ENCODE measurements at regions not wholly inside any gene's neighbourhood (a gene's known extent, or its start where the extent isn't known, plus 50 kb on each side); places are given as distances from the start of the nearest gene placed in this dataset.
"Not testable (repeated sequence)": the region's sequence is repeated elsewhere in the genome, so short reads cannot be mapped to it uniquely, and the experiment has no call there.

DNA sequence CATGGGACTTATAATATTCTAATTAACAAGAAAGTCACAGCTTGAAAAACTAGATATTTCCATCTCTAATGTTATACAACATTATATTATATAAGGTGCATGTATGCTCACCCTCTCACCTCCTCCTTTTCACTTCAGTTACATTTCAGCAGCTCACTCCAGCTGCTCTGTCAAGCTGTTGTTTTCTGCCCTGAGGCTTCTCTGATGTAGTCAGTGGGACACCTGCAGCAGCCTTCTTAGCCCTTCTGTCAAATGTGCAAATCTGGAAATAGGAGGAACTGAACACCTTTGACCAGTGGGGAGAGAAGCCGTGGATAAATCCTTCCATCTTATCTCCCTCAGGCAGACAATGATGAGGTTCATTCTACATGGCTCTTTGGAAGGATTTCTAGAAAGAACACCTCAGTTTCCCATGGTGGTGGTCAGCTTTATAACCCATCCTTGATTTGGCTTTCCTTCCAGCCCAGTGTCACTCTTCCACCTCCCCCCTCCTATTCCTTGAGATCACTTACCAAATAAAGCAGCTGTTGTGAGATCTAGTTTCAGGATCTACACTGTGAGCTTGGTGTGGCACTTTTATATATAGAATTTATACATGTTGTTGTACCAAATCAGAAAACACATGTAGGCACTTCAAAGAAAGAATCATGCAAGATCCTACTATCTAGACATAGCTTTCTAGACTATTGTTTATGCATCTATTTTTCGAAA is 79.6 kb upstream of the STK38L start:
- no peaks in the 10 kb centered on the region for H3K36me3 ChIP-seq (ENCODE audit: low read length)
- H4K20me1 ChIP-seq (ENCODE audit: low read depth, low read length): no peaks in the 10 kb centered on the region
- no peak overlapping the region for H3K9ac ChIP-seq (ENCODE audit: low read length)
- H3K4me2 ChIP-seq (ENCODE audit: low read depth, low read length, poor library complexity, severe bottlenecking): no peak overlapping the region
- no peaks in the 10 kb centered on the region for H3K9me2 ChIP-seq (replicated peaks; ENCODE audit: insufficient read depth, low read length)
- H3K79me2 ChIP-seq (ENCODE audit: insufficient read depth, low read length): no peaks in the 10 kb centered on the region
- no peaks in the 10 kb centered on the region for H3K27me3 ChIP-seq (ENCODE audit: low read length)
- TF ChIP-seq, protein P1, sequence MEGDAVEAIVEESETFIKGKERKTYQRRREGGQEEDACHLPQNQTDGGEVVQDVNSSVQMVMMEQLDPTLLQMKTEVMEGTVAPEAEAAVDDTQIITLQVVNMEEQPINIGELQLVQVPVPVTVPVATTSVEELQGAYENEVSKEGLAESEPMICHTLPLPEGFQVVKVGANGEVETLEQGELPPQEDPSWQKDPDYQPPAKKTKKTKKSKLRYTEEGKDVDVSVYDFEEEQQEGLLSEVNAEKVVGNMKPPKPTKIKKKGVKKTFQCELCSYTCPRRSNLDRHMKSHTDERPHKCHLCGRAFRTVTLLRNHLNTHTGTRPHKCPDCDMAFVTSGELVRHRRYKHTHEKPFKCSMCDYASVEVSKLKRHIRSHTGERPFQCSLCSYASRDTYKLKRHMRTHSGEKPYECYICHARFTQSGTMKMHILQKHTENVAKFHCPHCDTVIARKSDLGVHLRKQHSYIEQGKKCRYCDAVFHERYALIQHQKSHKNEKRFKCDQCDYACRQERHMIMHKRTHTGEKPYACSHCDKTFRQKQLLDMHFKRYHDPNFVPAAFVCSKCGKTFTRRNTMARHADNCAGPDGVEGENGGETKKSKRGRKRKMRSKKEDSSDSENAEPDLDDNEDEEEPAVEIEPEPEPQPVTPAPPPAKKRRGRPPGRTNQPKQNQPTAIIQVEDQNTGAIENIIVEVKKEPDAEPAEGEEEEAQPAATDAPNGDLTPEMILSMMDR (IDR thresholded peaks at IDR 0.05; ENCODE audit: insufficient read depth, low read length, poor library complexity, severe bottlenecking): no peak
- TF ChIP-seq EZH2phosphoT487 (conservative IDR thresholded peaks at IDR 0.05; ENCODE audit: low read length): no peak
- no peak overlapping the region for H3K27ac ChIP-seq (ENCODE audit: low read depth, low read length)
- no peak overlapping the region for H3K4me3 ChIP-seq (ENCODE audit: insufficient read depth, low read length, poor library complexity, severe bottlenecking)
- no peak overlapping the region for H2AFZ ChIP-seq (ENCODE audit: low read depth, low read length, severe bottlenecking)
- no peaks in the 10 kb centered on the region for H3F3A ChIP-seq (ENCODE audit: insufficient read depth)
- H3K9me3 ChIP-seq (ENCODE audit: insufficient read depth, low read length): no peaks in the 10 kb centered on the region

DNA sequence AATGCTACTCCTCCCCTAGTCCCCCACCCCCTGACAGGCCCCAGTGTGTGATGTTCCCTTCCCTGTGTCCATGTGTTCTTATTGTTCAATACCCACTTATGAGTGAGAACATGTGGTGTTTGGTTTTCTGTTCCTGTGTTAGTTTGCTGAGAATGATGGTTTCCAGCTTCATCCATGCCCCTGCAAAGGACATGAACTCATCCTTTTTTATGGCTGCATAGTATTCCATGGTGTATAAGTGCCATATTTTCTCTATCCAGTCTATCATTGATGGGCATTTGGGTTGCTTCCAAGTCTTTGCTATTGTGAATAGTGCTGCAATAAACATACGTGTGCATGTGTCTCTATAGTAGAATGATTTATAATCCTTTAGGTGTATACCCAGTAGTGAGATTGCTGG is 78.1 kb upstream of the STK38L start:
- not testable (repeated sequence) for H3K4me3 ChIP-seq (ENCODE audit: insufficient read depth, low read length, poor library complexity, severe bottlenecking); H3K79me2 ChIP-seq (ENCODE audit: insufficient read depth, low read length); H3K4me2 ChIP-seq (ENCODE audit: low read depth, low read length, poor library complexity, severe bottlenecking); H3K9me2 ChIP-seq (replicated peaks; ENCODE audit: insufficient read depth, low read length); H3K9me3 ChIP-seq (ENCODE audit: insufficient read depth, low read length); H3K36me3 ChIP-seq (ENCODE audit: low read length); H2AFZ ChIP-seq (ENCODE audit: low read depth, low read length, severe bottlenecking); H3K9ac ChIP-seq (ENCODE audit: low read length); H3K27ac ChIP-seq (ENCODE audit: low read depth, low read length); H3K27me3 ChIP-seq (ENCODE audit: low read length); H4K20me1 ChIP-seq (ENCODE audit: low read depth, low read length); H3F3A ChIP-seq (ENCODE audit: insufficient read depth)

DNA sequence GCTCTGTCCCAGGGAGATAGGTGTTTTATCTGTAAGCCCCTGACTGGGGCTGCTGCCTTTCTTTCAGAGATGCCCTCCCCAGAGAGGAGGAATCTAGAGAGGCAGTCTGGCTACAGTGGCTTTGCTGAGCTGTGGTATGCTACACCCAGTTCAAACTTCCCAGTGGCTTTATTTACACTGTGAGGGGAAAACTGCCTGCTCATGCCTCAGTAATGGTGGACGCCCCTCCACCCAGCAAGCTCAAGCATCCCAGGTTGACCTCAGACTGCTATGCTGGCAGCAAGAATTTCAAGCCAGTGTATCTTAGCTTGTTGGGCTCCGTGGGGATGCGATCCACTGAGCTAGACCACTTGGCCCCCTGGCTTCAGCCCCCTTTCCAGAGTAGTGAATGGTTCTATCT is 72.6 kb upstream of the STK38L start:
- H3K4me2 ChIP-seq (ENCODE audit: low read depth, low read length, poor library complexity, severe bottlenecking); H3K36me3 ChIP-seq (ENCODE audit: low read length); H3K9me3 ChIP-seq (ENCODE audit: insufficient read depth, low read length); H3F3A ChIP-seq (ENCODE audit: insufficient read depth); H2AFZ ChIP-seq (ENCODE audit: low read depth, low read length, severe bottlenecking); H3K4me3 ChIP-seq (ENCODE audit: insufficient read depth, low read length, poor library complexity, severe bottlenecking); H3K9me2 ChIP-seq (replicated peaks; ENCODE audit: insufficient read depth, low read length); H3K9ac ChIP-seq (ENCODE audit: low read length); H3K27ac ChIP-seq (ENCODE audit: low read depth, low read length); H3K27me3 ChIP-seq (ENCODE audit: low read length); H4K20me1 ChIP-seq (ENCODE audit: low read depth, low read length); H3K79me2 ChIP-seq (ENCODE audit: insufficient read depth, low read length): not testable (repeated sequence)

- Histone ChIP-seq H4K20me1 (ENCODE audit: low read depth, low read length) (no peaks in the 10 kb centered on the region), H3K36me3 (ENCODE audit: low read length) (no peaks in the 10 kb centered on the region), H3K9me3 (ENCODE audit: insufficient read depth, low read length) (no peaks in the 10 kb centered on the region), H3K27me3 (ENCODE audit: low read length) (no peaks in the 10 kb centered on the region), H3K9ac (ENCODE audit: low read length) (no peak overlapping the region), H2AFZ (ENCODE audit: low read depth, low read length, severe bottlenecking) (no peak overlapping the region), H3K27ac (ENCODE audit: low read depth, low read length) (no peak overlapping the region), H3K4me3 (ENCODE audit: insufficient read depth, low read length, poor library complexity, severe bottlenecking) (no peak overlapping the region), H3K4me2 (ENCODE audit: low read depth, low read length, poor library complexity, severe bottlenecking) (no peak overlapping the region), H3F3A (ENCODE audit: insufficient read depth) (no peaks in the 10 kb centered on the region), H3K79me2 (ENCODE audit: insufficient read depth, low read length) (no peaks in the 10 kb centered on the region), H3K9me2 (replicated peaks; ENCODE audit: insufficient read depth, low read length) (no peaks in the 10 kb centered on the region)
- TF ChIP-seq, protein P1 (IDR thresholded peaks at IDR 0.05; ENCODE audit: insufficient read depth, low read length, poor library complexity, severe bottlenecking): no peak
- TF ChIP-seq EZH2phosphoT487 (conservative IDR thresholded peaks at IDR 0.05; ENCODE audit: low read length): no peak
Measured at GRCh38 chr12:27176765-27177164, 67.3 kb upstream of the STK38L start.

Measured in SU-DHL-6 (cell line).